ENCODE measurements at regions not wholly inside any gene's neighbourhood (a gene's known extent, or its start where the extent isn't known, plus 50 kb on each side); places are given as distances from the start of the nearest gene placed in this dataset.

GRCh38 chr5:164893071-164893470 lies 1387.7 kb downstream of the MAT2B start:
- intact Hi-C loops (cut with micrococcal nuclease): no loop called here

GRCh38 chr5:164898705-164899104 lies 1393.3 kb downstream of the MAT2B start:
- ATAC-seq (no peak), DNase-seq (no peak)
- no peaks in the 10 kb centered on the region for H3K27me3 ChIP-seq (ENCODE audit: control insufficient read depth in 2 of 2, insufficient read depth in 2 of 2, low read length in 2 of 2)
- Mint-ChIP-seq H3K9me3 (peaks cover 0 to 13% (median 4%) of the 10 kb centered on the region in 11 donors), H3K27ac (no peak overlapping the region), H3K4me1 (no peaks in the 10 kb centered on the region), H3K36me3 (no peaks in the 10 kb centered on the region), H3K4me3 (no peak overlapping the region), H3K27me3 (no peaks in the 10 kb centered on the region)
- H3K27ac ChIP-seq (ENCODE audit: low read depth, low read length): no peak overlapping the region
- H3K9me3 ChIP-seq (ENCODE audit: control insufficient read depth in 2 of 3, low read length in 3 of 3): no peaks in the 10 kb centered on the region
- intact Hi-C loops (cut with micrococcal nuclease): no loop called here
- ChIA-PET CTCF (no interaction called here), POLR2A (no interaction called here)
- H3K36me3 ChIP-seq (ENCODE audit: control insufficient read depth in 2 of 3, insufficient read depth in 3 of 3, low read length in 3 of 3): no peaks in the 10 kb centered on the region
- H3K4me1 ChIP-seq (ENCODE audit: control insufficient read depth in 2 of 2, insufficient read depth in 2 of 2, low read length in 2 of 2): no peaks in the 10 kb centered on the region
- H3K4me3 ChIP-seq (ENCODE audit: low read length): no peak overlapping the region

More at GRCh38 chr5:164893071-164893470, 1387.7 kb downstream of the MAT2B start:
- Histone ChIP-seq H3K4me1 (ENCODE audit: control insufficient read depth in 2 of 2, insufficient read depth in 2 of 2, low read length in 2 of 2) (no peaks in the 10 kb centered on the region), H3K27me3 (ENCODE audit: control insufficient read depth in 2 of 2, insufficient read depth in 2 of 2, low read length in 2 of 2) (no peaks in the 10 kb centered on the region), H3K4me3 (ENCODE audit: low read length) (no peak overlapping the region), H3K27ac (ENCODE audit: low read depth, low read length) (no peak overlapping the region), H3K9me3 (ENCODE audit: control insufficient read depth in 2 of 3, low read length in 3 of 3) (no peaks in the 10 kb centered on the region), H3K36me3 (ENCODE audit: control insufficient read depth in 2 of 3, insufficient read depth in 3 of 3, low read length in 3 of 3) (no peaks in the 10 kb centered on the region)
- DNase-seq (no peak), ATAC-seq (no peak)
- Mint-ChIP-seq H3K27ac (no peak overlapping the region), H3K4me1 (no peaks in the 10 kb centered on the region), H3K4me3 (no peak overlapping the region), H3K27me3 (no peaks in the 10 kb centered on the region), H3K9me3 (peaks cover 0 to 17% (median 8%) of the 10 kb centered on the region in 11 donors), H3K36me3 (no peaks in the 10 kb centered on the region)
- ChIA-PET CTCF (no interaction called here), POLR2A (no interaction called here)

DNA sequence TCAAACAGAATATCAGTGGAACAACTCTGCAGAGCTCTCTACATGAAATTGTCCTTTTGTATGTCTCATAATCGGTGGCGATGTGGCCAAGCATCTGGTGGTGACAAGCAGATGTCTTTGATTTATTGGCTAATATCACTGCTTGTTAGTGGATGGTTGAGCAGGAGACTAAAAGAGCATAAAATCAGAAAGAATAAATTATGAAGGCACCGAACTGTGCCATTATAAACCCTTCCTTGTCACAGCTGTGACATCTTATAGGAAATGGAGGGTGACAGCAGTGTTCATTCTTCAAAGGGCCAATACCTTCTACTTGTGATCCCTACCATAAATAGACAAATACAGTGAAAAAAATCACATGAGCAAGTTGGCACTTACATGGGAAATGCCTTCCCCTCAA lies 1404.3 kb downstream of the MAT2B start:
- Histone ChIP-seq H3K4me1 (ENCODE audit: control insufficient read depth in 2 of 2, insufficient read depth in 2 of 2, low read length in 2 of 2) (no peaks in the 10 kb centered on the region), H3K9me3 (ENCODE audit: control insufficient read depth in 2 of 3, low read length in 3 of 3) (no peaks in the 10 kb centered on the region), H3K27ac (ENCODE audit: low read depth, low read length) (no peak overlapping the region), H3K27me3 (ENCODE audit: control insufficient read depth in 2 of 2, insufficient read depth in 2 of 2, low read length in 2 of 2) (no peaks in the 10 kb centered on the region), H3K36me3 (ENCODE audit: control insufficient read depth in 2 of 3, insufficient read depth in 3 of 3, low read length in 3 of 3) (no peaks in the 10 kb centered on the region), H3K4me3 (ENCODE audit: low read length) (no peak overlapping the region)
- no peak for DNase-seq
- Mint-ChIP-seq H3K27ac (no peak overlapping the region), H3K36me3 (no peaks in the 10 kb centered on the region), H3K4me1 (no peaks in the 10 kb centered on the region), H3K27me3 (no peaks in the 10 kb centered on the region), H3K9me3 (peaks cover 0 to 13% (median 0%) of the 10 kb centered on the region in 11 donors), H3K4me3 (no peak overlapping the region)
- ATAC-seq: no peak
- intact Hi-C loops (cut with micrococcal nuclease): no loop called here
- POLR2A ChIA-PET: no interaction called here
- CTCF ChIA-PET: no interaction called here

DNA sequence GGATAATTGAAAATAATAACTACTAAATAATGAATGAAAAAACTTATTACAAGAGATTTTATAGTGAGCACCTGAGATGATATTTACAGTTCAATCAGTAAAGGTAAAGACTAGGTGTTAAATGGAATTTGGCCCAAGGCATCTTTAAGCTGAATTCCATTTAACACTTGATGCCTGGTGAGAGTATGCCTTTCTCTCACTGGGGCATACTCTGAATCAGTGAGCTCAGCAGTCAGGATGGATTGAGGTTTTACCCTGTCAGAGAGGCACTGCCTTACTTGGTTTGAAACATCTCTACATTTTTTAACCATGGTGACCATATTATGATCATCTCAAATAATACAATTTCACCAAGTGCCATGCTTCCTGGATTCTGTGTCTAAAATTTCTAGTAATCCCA lies 1416.3 kb downstream of the MAT2B start:
- Mint-ChIP-seq H3K4me1 (no peaks in the 10 kb centered on the region), H3K4me3 (no peak overlapping the region), H3K9me3 (peaks cover 1 to 40% (median 15%) of the 10 kb centered on the region in 11 donors), H3K27ac (no peak overlapping the region), H3K27me3 (no peaks in the 10 kb centered on the region), H3K36me3 (peaks cover 0 to 4% (median 0%) of the 10 kb centered on the region in 5 donors)
- DNase-seq: no peak
- H3K4me3 ChIP-seq (ENCODE audit: low read length): no peak overlapping the region
- no peak overlapping the region for H3K27ac ChIP-seq (ENCODE audit: low read depth, low read length)
- H3K9me3 ChIP-seq (ENCODE audit: control insufficient read depth in 2 of 3, low read length in 3 of 3): peaks cover 0 to 9% (median 5%) of the 10 kb centered on the region in 3 experiments
- ATAC-seq: no peak
- intact Hi-C loops (cut with micrococcal nuclease): no loop called here
- no peaks in the 10 kb centered on the region for H3K27me3 ChIP-seq (ENCODE audit: control insufficient read depth in 2 of 2, insufficient read depth in 2 of 2, low read length in 2 of 2)
- no peaks in the 10 kb centered on the region for H3K4me1 ChIP-seq (ENCODE audit: control insufficient read depth in 2 of 2, insufficient read depth in 2 of 2, low read length in 2 of 2)
- no peaks in the 10 kb centered on the region for H3K36me3 ChIP-seq (ENCODE audit: control insufficient read depth in 2 of 3, insufficient read depth in 3 of 3, low read length in 3 of 3)
- ChIA-PET POLR2A (no interaction called here), CTCF (no interaction called here)

- no peak overlapping the region for H3K4me3 ChIP-seq (ENCODE audit: low read length)
- H3K36me3 ChIP-seq (ENCODE audit: control insufficient read depth in 2 of 3, insufficient read depth in 3 of 3, low read length in 3 of 3): no peaks in the 10 kb centered on the region
- POLR2A ChIA-PET: no interaction called here
- no peak overlapping the region for H3K4me3 Mint-ChIP-seq
- CTCF ChIA-PET: no interaction called here
- H3K27me3 ChIP-seq (ENCODE audit: control insufficient read depth in 2 of 2, insufficient read depth in 2 of 2, low read length in 2 of 2): no peaks in the 10 kb centered on the region
- no peak overlapping the region for H3K27ac Mint-ChIP-seq
- no peaks in the 10 kb centered on the region for H3K4me1 ChIP-seq (ENCODE audit: control insufficient read depth in 2 of 2, insufficient read depth in 2 of 2, low read length in 2 of 2)
- ATAC-seq (no peak), DNase-seq (no peak)
- H3K9me3 ChIP-seq (ENCODE audit: control insufficient read depth in 2 of 3, low read length in 3 of 3): peaks cover 0 to 5% (median 0%) of the 10 kb centered on the region in 3 experiments
- H3K9me3 Mint-ChIP-seq: peaks cover 5 to 36% (median 20%) of the 10 kb centered on the region in 11 donors
- H3K27ac ChIP-seq (ENCODE audit: low read depth, low read length): no peak overlapping the region
- H3K36me3 Mint-ChIP-seq: no peaks in the 10 kb centered on the region
- no peaks in the 10 kb centered on the region for H3K4me1 Mint-ChIP-seq
- H3K27me3 Mint-ChIP-seq: no peaks in the 10 kb centered on the region
- intact Hi-C loops (cut with micrococcal nuclease): no loop called here
These were observed 1428.6 kb downstream of the MAT2B start for GRCh38 chr5:164934039-164934438.

GRCh38 chr5:164934561-164934960 lies 1429.1 kb downstream of the MAT2B start:
- no peak for DNase-seq
- H3K4me3 Mint-ChIP-seq: no peak overlapping the region
- Histone ChIP-seq H3K27me3 (ENCODE audit: control insufficient read depth in 2 of 2, insufficient read depth in 2 of 2, low read length in 2 of 2) (no peaks in the 10 kb centered on the region), H3K4me1 (ENCODE audit: control insufficient read depth in 2 of 2, insufficient read depth in 2 of 2, low read length in 2 of 2) (no peaks in the 10 kb centered on the region), H3K36me3 (ENCODE audit: control insufficient read depth in 2 of 3, insufficient read depth in 3 of 3, low read length in 3 of 3) (no peaks in the 10 kb centered on the region), H3K27ac (ENCODE audit: low read depth, low read length) (no peak overlapping the region), H3K9me3 (ENCODE audit: control insufficient read depth in 2 of 3, low read length in 3 of 3) (peaks cover 0 to 5% (median 0%) of the 10 kb centered on the region in 3 experiments), H3K4me3 (ENCODE audit: low read length) (no peak overlapping the region)
- no peaks in the 10 kb centered on the region for H3K36me3 Mint-ChIP-seq
- ATAC-seq: no peak
- ChIA-PET CTCF (no interaction called here), POLR2A (no interaction called here)
- no peaks in the 10 kb centered on the region for H3K4me1 Mint-ChIP-seq
- no peak overlapping the region for H3K27ac Mint-ChIP-seq
- intact Hi-C loops (cut with micrococcal nuclease): no loop called here
- H3K9me3 Mint-ChIP-seq: peaks cover 5 to 31% (median 18%) of the 10 kb centered on the region in 11 donors
- H3K27me3 Mint-ChIP-seq: no peaks in the 10 kb centered on the region

- no peaks in the 10 kb centered on the region for H3K9me3 ChIP-seq (ENCODE audit: control insufficient read depth in 2 of 3, low read length in 3 of 3)
- CTCF ChIA-PET: interaction anchor here (0.6 to 0.7 kb wide), 3 partner anchors 25 to 678 kb away, joined by 3 read pairs; no protein-coding TSS in a partner anchor
- no peak overlapping the region for H3K4me3 Mint-ChIP-seq
These were observed 1435.7 kb downstream of the MAT2B start for GRCh38 chr5:164941132-164941531.

More at GRCh38 chr5:164941132-164941531, 1435.7 kb downstream of the MAT2B start:
- H3K27ac Mint-ChIP-seq: no peak overlapping the region
- ATAC-seq: no peak
- POLR2A ChIA-PET: no interaction called here
- peaks cover 0 to 23% (median 5%) of the 10 kb centered on the region in 11 donors for H3K9me3 Mint-ChIP-seq
- H3K27me3 Mint-ChIP-seq: no peaks in the 10 kb centered on the region
- H3K36me3 ChIP-seq (ENCODE audit: control insufficient read depth in 2 of 3, insufficient read depth in 3 of 3, low read length in 3 of 3): no peaks in the 10 kb centered on the region
- H3K27me3 ChIP-seq (ENCODE audit: control insufficient read depth in 2 of 2, insufficient read depth in 2 of 2, low read length in 2 of 2): no peaks in the 10 kb centered on the region
- no peak overlapping the region for H3K4me3 ChIP-seq (ENCODE audit: low read length)
- intact Hi-C loops (cut with micrococcal nuclease): no loop called here
- no peaks in the 10 kb centered on the region for H3K4me1 ChIP-seq (ENCODE audit: control insufficient read depth in 2 of 2, insufficient read depth in 2 of 2, low read length in 2 of 2)
- H3K36me3 Mint-ChIP-seq: no peaks in the 10 kb centered on the region
- DNase-seq: no peak
- H3K4me1 Mint-ChIP-seq: no peaks in the 10 kb centered on the region
- no peak overlapping the region for H3K27ac ChIP-seq (ENCODE audit: low read depth, low read length)

Measured in naive thymus-derived CD4-positive, alpha-beta T cell (primary cell).